ENCODE measurements at regions not wholly inside any gene's neighbourhood (a gene's known extent, or its start where the extent isn't known, plus 50 kb on each side); places are given as distances from the start of the nearest gene placed in this dataset.

DNA sequence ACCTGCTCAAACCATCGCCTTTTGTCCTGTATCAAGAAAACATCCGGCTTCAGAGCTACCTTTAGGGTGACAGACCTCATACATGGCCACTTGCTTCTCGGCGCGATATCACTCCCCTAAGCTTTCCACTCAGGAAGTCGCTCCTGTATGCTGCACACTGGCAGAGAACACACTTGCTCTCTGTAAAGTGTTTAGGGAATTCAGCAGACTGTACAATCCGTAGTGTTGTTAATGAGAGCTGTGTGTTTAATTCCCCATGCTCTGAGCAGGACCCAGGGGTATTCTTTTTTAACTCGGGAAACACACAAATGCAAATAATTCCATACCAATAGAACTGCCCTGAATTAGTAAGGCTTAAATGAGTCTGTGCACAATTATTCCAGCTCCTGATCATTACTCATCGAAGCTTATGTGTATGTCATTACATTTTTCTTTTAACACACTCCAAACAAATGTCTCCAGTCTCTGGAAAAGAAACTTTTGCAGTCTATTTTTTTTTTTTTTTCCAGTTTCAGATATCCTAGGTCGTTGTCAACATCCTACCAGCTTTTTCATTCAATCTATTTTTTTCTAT, 338.7 kb upstream of the ARID1B start:
- CTCF ChIA-PET, result no interaction called here
- no TSS peak for BruUV-seq (replicated peaks)

DNA sequence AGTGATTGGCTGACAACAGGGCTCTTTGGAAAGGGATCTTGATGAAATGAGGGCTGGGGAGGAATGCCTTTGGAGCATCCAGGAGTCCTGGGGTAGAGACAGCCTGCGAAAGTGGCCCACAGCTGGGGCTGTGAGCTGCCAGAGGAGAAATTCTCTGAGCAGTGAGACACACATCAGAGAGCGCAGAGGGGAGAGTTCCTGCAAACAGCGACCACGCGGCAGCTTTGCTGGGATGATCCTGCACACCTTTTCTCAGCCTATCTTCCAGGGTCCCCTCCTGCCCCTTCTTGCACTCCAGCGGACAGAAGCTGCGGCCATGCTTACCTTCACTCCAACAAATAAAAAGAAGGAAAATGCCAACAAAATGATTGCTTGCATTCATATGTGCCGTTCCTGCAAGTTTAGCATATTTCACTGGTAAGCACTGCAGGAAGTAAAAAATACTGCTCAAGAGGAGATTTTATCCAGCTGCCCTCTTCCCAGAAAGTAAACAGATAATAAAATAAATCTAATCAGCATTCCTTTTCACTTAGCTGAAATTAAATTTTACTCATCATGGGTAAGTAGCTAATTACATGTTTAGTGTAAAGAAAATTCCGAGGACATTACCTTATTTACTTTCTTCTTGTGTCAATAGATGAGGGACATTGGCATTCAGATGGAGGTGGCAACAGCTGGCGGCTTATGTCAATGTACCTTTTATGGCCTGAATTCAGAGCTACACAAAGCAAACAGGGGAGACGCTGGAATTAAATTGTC, 339.9 kb upstream of the ARID1B start:
- DNase-seq (ENCODE audit: low read depth, low spot score) (no peak), ATAC-seq (no peak)
- H3K4me3 ChIP-seq (replicated peaks in 1 of 2; ENCODE audit: low read depth in 1 of 2, low read length in 2 of 2), result no peak overlapping the region
- H3K36me3 ChIP-seq (ENCODE audit: control insufficient read depth in 1 of 2, insufficient read depth in 2 of 2, low read length in 2 of 2), result no peaks in the 10 kb centered on the region
- H3K9me2 ChIP-seq (ENCODE audit: insufficient read depth), result no peaks in the 10 kb centered on the region
- RAD21 ChIA-PET (ENCODE audit: low non-redundant PET in 1 of 2, low total read pairs in 2 of 2, uncharacterized antibody in 2 of 2, unreplicated experiment in 2 of 2), result no interaction called here
- no peak overlapping the region for H3K9ac ChIP-seq (ENCODE audit: low read length)
- no peaks in the 10 kb centered on the region for H3K9me3 ChIP-seq (ENCODE audit: control insufficient read depth in 1 of 2, insufficient read depth in 1 of 2, low read depth in 1 of 2, low read length in 2 of 2)
- H3K79me2 ChIP-seq (ENCODE audit: insufficient read depth, low read length), result no peaks in the 10 kb centered on the region
- no peak overlapping the region for H2AFZ ChIP-seq (ENCODE audit: low read depth, low read length, poor library complexity, severe bottlenecking)
- H3K27me3 ChIP-seq (ENCODE audit: insufficient read depth, low read length), result no peaks in the 10 kb centered on the region
- no peak overlapping the region for H3K27ac ChIP-seq (ENCODE audit: low read depth, low read length)
- no peaks in the 10 kb centered on the region for H4K20me1 ChIP-seq (ENCODE audit: insufficient read depth)
- CTCF ChIA-PET, result no interaction called here
- H3K4me2 ChIP-seq (ENCODE audit: low read length), result no peak overlapping the region
- POLR2A ChIA-PET, result no interaction called here
- BruUV-seq (replicated peaks), result no TSS peak
- TF ChIP-seq, protein P1, sequence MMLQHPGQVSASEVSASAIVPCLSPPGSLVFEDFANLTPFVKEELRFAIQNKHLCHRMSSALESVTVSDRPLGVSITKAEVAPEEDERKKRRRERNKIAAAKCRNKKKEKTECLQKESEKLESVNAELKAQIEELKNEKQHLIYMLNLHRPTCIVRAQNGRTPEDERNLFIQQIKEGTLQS (IDR thresholded peaks at IDR 0.05), result no peak
- no peak for TF ChIP-seq SRF (IDR thresholded peaks at IDR 0.05; ENCODE audit: low read depth)
- TF ChIP-seq EZH2 (IDR thresholded peaks at IDR 0.05), result no peak
- no peak for TF ChIP-seq EGR1 (IDR thresholded peaks at IDR 0.05; ENCODE audit: low read depth)
- no peak for TF ChIP-seq EZH2phosphoT487 (IDR thresholded peaks at IDR 0.05; ENCODE audit: borderline replicate concordance)
- no peak for TF ChIP-seq TCF7L2 (IDR thresholded peaks at IDR 0.05; ENCODE audit: borderline replicate concordance, extremely low read depth, insufficient read depth, insufficient read length)
- intact Hi-C loops (cut with micrococcal nuclease), result no loop called here
- no peaks in the 10 kb centered on the region for H3K4me1 ChIP-seq (ENCODE audit: control insufficient read depth in 1 of 2, insufficient read depth in 2 of 2, low read length in 2 of 2)

More for the DNA sequence above, 338.7 kb upstream of the ARID1B start:
- H3K79me2 ChIP-seq (ENCODE audit: insufficient read depth, low read length), result no peaks in the 10 kb centered on the region
- no peaks in the 10 kb centered on the region for H3K9me2 ChIP-seq (ENCODE audit: insufficient read depth)
- RAD21 ChIA-PET (ENCODE audit: low non-redundant PET in 1 of 2, low total read pairs in 2 of 2, uncharacterized antibody in 2 of 2, unreplicated experiment in 2 of 2), result no interaction called here
- TF ChIP-seq ELF1 (IDR thresholded peaks at IDR 0.05; ENCODE audit: borderline replicate concordance, low read depth) (no peak), SRF (IDR thresholded peaks at IDR 0.05; ENCODE audit: low read depth) (no peak)
- TF ChIP-seq, protein P2, sequence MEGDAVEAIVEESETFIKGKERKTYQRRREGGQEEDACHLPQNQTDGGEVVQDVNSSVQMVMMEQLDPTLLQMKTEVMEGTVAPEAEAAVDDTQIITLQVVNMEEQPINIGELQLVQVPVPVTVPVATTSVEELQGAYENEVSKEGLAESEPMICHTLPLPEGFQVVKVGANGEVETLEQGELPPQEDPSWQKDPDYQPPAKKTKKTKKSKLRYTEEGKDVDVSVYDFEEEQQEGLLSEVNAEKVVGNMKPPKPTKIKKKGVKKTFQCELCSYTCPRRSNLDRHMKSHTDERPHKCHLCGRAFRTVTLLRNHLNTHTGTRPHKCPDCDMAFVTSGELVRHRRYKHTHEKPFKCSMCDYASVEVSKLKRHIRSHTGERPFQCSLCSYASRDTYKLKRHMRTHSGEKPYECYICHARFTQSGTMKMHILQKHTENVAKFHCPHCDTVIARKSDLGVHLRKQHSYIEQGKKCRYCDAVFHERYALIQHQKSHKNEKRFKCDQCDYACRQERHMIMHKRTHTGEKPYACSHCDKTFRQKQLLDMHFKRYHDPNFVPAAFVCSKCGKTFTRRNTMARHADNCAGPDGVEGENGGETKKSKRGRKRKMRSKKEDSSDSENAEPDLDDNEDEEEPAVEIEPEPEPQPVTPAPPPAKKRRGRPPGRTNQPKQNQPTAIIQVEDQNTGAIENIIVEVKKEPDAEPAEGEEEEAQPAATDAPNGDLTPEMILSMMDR (IDR thresholded peaks at IDR 0.05 in 2 of 3, conservative IDR thresholded peaks at IDR 0.05 in 1 of 3; ENCODE audit: borderline replicate concordance in 1 of 3, insufficient read depth in 1 of 3, low read depth in 2 of 3, low read length in 2 of 3), result no peak
- no peak overlapping the region for H2AFZ ChIP-seq (ENCODE audit: low read depth, low read length, poor library complexity, severe bottlenecking)
- H3K27me3 ChIP-seq (ENCODE audit: insufficient read depth, low read length), result no peaks in the 10 kb centered on the region
- no peaks in the 10 kb centered on the region for H3K9me3 ChIP-seq (ENCODE audit: control insufficient read depth in 1 of 2, insufficient read depth in 1 of 2, low read depth in 1 of 2, low read length in 2 of 2)
- POLR2A ChIA-PET, result no interaction called here
- no peak overlapping the region for H3K9ac ChIP-seq (ENCODE audit: low read length)
- H3K4me2 ChIP-seq (ENCODE audit: low read length), result no peak overlapping the region
- DNase-seq (ENCODE audit: low read depth, low spot score) (no peak), ATAC-seq (no peak)
- no peak overlapping the region for H3K4me3 ChIP-seq (replicated peaks in 1 of 2; ENCODE audit: low read depth in 1 of 2, low read length in 2 of 2)
- intact Hi-C loops (cut with micrococcal nuclease), result no loop called here
- no peak overlapping the region for H3K27ac ChIP-seq (ENCODE audit: low read depth, low read length)
- H3K4me1 ChIP-seq (ENCODE audit: control insufficient read depth in 1 of 2, insufficient read depth in 2 of 2, low read length in 2 of 2), result no peaks in the 10 kb centered on the region
- no peaks in the 10 kb centered on the region for H3K36me3 ChIP-seq (ENCODE audit: control insufficient read depth in 1 of 2, insufficient read depth in 2 of 2, low read length in 2 of 2)
- no peaks in the 10 kb centered on the region for H4K20me1 ChIP-seq (ENCODE audit: insufficient read depth)
